ENCODE measurements at regions not wholly inside any gene's neighbourhood (a gene's known extent, or its start where the extent isn't known, plus 50 kb on each side); places are given as distances from the start of the nearest gene placed in this dataset.

- H3K36me3 Mint-ChIP-seq (ENCODE audit: low read depth) = no peaks in the 10 kb centered on the region
- H3K4me1 Mint-ChIP-seq = no peaks in the 10 kb centered on the region
- no peaks in the 10 kb centered on the region for H3K9me3 Mint-ChIP-seq (ENCODE audit: low read depth)
- ChIA-PET POLR2A (no interaction called here), CTCF (no interaction called here)
- no peak for DNase-seq
- no peak overlapping the region for H3K27ac Mint-ChIP-seq
- no peak overlapping the region for H3K4me3 Mint-ChIP-seq
- peaks cover 5% of the 10 kb centered on the region for H3K27me3 Mint-ChIP-seq
- ATAC-seq = no peak
- intact Hi-C loops (cut with DNase I, micrococcal nuclease) = loop anchor here in 1 of 2 experiments (5.0 kb wide), 1 partner anchor 48 kb away; no protein-coding TSS in a partner anchor
Measured at GRCh38 chr4:1509366-1509765, 103.1 kb upstream of the NKX1-1 start.

GRCh38 chr4:1508161-1509160 lies 102.2 kb upstream of the NKX1-1 start:
- DNase-seq (no peak), ATAC-seq (no peak)
- no peaks in the 10 kb centered on the region for H3K4me1 Mint-ChIP-seq
- intact Hi-C loops (cut with DNase I, micrococcal nuclease) = loop anchor here in 1 of 2 experiments (5.0 kb wide), 1 partner anchor 49 kb away; no protein-coding TSS in a partner anchor
- CTCF ChIA-PET = interaction anchor here (0.5 kb wide), 1 partner anchor 31 kb away, joined by 4 read pairs; no protein-coding TSS in a partner anchor
- H3K27me3 Mint-ChIP-seq = peaks cover 5% of the 10 kb centered on the region
- no peaks in the 10 kb centered on the region for H3K36me3 Mint-ChIP-seq (ENCODE audit: low read depth)
- H3K4me3 Mint-ChIP-seq = no peak overlapping the region
- no peaks in the 10 kb centered on the region for H3K9me3 Mint-ChIP-seq (ENCODE audit: low read depth)
- POLR2A ChIA-PET = no interaction called here
- no peak overlapping the region for H3K27ac Mint-ChIP-seq

- DNase-seq = no peak
- no peak overlapping the region for H3K27ac Mint-ChIP-seq
Measured at GRCh38 chr4:1506956-1507721, 100.9 kb upstream of the NKX1-1 start.

GRCh38 chr4:1505511-1506460 lies 99.5 kb upstream of the NKX1-1 start:
- intact Hi-C loops (cut with DNase I, micrococcal nuclease) = loop anchor here in 1 of 2 experiments (5.0 kb wide), 1 partner anchor 52 kb away; no protein-coding TSS in a partner anchor
- ATAC-seq = no peak
- no peaks in the 10 kb centered on the region for H3K36me3 Mint-ChIP-seq (ENCODE audit: low read depth)
- no peak for DNase-seq
- H3K27me3 Mint-ChIP-seq = peaks cover 5% of the 10 kb centered on the region
- POLR2A ChIA-PET = no interaction called here
- CTCF ChIA-PET = no interaction called here
- no peaks in the 10 kb centered on the region for H3K4me1 Mint-ChIP-seq
- H3K27ac Mint-ChIP-seq = no peak overlapping the region
- no peak overlapping the region for H3K4me3 Mint-ChIP-seq
- H3K9me3 Mint-ChIP-seq (ENCODE audit: low read depth) = no peaks in the 10 kb centered on the region

More at GRCh38 chr4:1506956-1507721, 100.9 kb upstream of the NKX1-1 start:
- Mint-ChIP-seq H3K36me3 (ENCODE audit: low read depth) (no peaks in the 10 kb centered on the region), H3K4me1 (no peaks in the 10 kb centered on the region), H3K27me3 (peaks cover 5% of the 10 kb centered on the region), H3K9me3 (ENCODE audit: low read depth) (no peaks in the 10 kb centered on the region), H3K4me3 (no peak overlapping the region)
- intact Hi-C loops (cut with DNase I, micrococcal nuclease) = loop anchor here in 1 of 2 experiments (5.0 kb wide), 1 partner anchor 50 kb away; no protein-coding TSS in a partner anchor
- no peak for ATAC-seq
- ChIA-PET CTCF (interaction anchor here (0.6 to 0.8 kb wide), 3 partner anchors 10 to 284 kb away, joined by 3 to 4 read pairs (median 3); no protein-coding TSS in a partner anchor), POLR2A (no interaction called here)

GRCh38 chr4:1504595-1505500 lies 98.6 kb upstream of the NKX1-1 start:
- ChIA-PET POLR2A (no interaction called here), CTCF (no interaction called here)
- H3K4me3 Mint-ChIP-seq = no peak overlapping the region
- no peak for ATAC-seq
- H3K36me3 Mint-ChIP-seq (ENCODE audit: low read depth) = no peaks in the 10 kb centered on the region
- intact Hi-C loops (cut with DNase I, micrococcal nuclease) = loop anchor here in 1 of 2 experiments (5.0 kb wide), 1 partner anchor 52 kb away; no protein-coding TSS in a partner anchor
- H3K27ac Mint-ChIP-seq = no peak overlapping the region
- DNase-seq = no peak
- H3K4me1 Mint-ChIP-seq = no peaks in the 10 kb centered on the region
- no peaks in the 10 kb centered on the region for H3K9me3 Mint-ChIP-seq (ENCODE audit: low read depth)
- peaks cover 3% of the 10 kb centered on the region for H3K27me3 Mint-ChIP-seq

GRCh38 chr4:1503583-1504471 lies 97.6 kb upstream of the NKX1-1 start:
- Mint-ChIP-seq H3K4me1 (no peaks in the 10 kb centered on the region), H3K36me3 (ENCODE audit: low read depth) (no peaks in the 10 kb centered on the region), H3K27ac (no peak overlapping the region), H3K27me3 (peaks cover 2% of the 10 kb centered on the region), H3K4me3 (no peak overlapping the region), H3K9me3 (ENCODE audit: low read depth) (no peaks in the 10 kb centered on the region)
- ATAC-seq (peak; percentile 30), DNase-seq (no peak)
- POLR2A ChIA-PET = no interaction called here
- intact Hi-C loops (cut with DNase I, micrococcal nuclease) = no loop called here
- CTCF ChIA-PET = no interaction called here

GRCh38 chr4:1502976-1503375 lies 96.7 kb upstream of the NKX1-1 start:
- H3K4me1 Mint-ChIP-seq = no peaks in the 10 kb centered on the region
- H3K36me3 Mint-ChIP-seq (ENCODE audit: low read depth) = no peaks in the 10 kb centered on the region
- H3K4me3 Mint-ChIP-seq = no peak overlapping the region
- no peaks in the 10 kb centered on the region for H3K9me3 Mint-ChIP-seq (ENCODE audit: low read depth)
- intact Hi-C loops (cut with DNase I, micrococcal nuclease) = no loop called here
- CTCF ChIA-PET = interaction anchor here (0.7 kb wide), 1 partner anchor 147 kb away, joined by 4 read pairs; no protein-coding TSS in a partner anchor
- POLR2A ChIA-PET = no interaction called here
- peaks cover 2% of the 10 kb centered on the region for H3K27me3 Mint-ChIP-seq
- DNase-seq (no peak), ATAC-seq (no peak)
- no peak overlapping the region for H3K27ac Mint-ChIP-seq

- DNase-seq = no peak
- ChIA-PET POLR2A (no interaction called here), CTCF (interaction anchor here (0.7 kb wide), 1 partner anchor 147 kb away, joined by 4 read pairs; no protein-coding TSS in a partner anchor)
- Mint-ChIP-seq H3K36me3 (ENCODE audit: low read depth) (no peaks in the 10 kb centered on the region), H3K9me3 (ENCODE audit: low read depth) (no peaks in the 10 kb centered on the region), H3K27me3 (peaks cover 2% of the 10 kb centered on the region), H3K4me3 (no peak overlapping the region), H3K4me1 (no peaks in the 10 kb centered on the region), H3K27ac (no peak overlapping the region)
- intact Hi-C loops (cut with DNase I, micrococcal nuclease) = no loop called here
- no peak for ATAC-seq
Measured at GRCh38 chr4:1502501-1502886, 96.3 kb upstream of the NKX1-1 start.

- H3K36me3 Mint-ChIP-seq (ENCODE audit: low read depth) = no peaks in the 10 kb centered on the region
- no peaks in the 10 kb centered on the region for H3K9me3 Mint-ChIP-seq (ENCODE audit: low read depth)
- no peak overlapping the region for H3K4me3 Mint-ChIP-seq
- H3K27me3 Mint-ChIP-seq = peaks cover 2% of the 10 kb centered on the region
- H3K4me1 Mint-ChIP-seq = no peaks in the 10 kb centered on the region
- DNase-seq = no peak
- no peak overlapping the region for H3K27ac Mint-ChIP-seq
- intact Hi-C loops (cut with DNase I, micrococcal nuclease) = no loop called here
- CTCF ChIA-PET = interaction anchor here (0.7 kb wide), 1 partner anchor 11 kb away, joined by 3 read pairs; no protein-coding TSS in a partner anchor
- POLR2A ChIA-PET = no interaction called here
- ATAC-seq = no peak
Measured at GRCh38 chr4:1501754-1502500, 95.7 kb upstream of the NKX1-1 start.
